ENCODE measurements at regions not wholly inside any gene's neighbourhood (a gene's known extent, or its start where the extent isn't known, plus 50 kb on each side); places are given as distances from the start of the nearest gene placed in this dataset.

DNA sequence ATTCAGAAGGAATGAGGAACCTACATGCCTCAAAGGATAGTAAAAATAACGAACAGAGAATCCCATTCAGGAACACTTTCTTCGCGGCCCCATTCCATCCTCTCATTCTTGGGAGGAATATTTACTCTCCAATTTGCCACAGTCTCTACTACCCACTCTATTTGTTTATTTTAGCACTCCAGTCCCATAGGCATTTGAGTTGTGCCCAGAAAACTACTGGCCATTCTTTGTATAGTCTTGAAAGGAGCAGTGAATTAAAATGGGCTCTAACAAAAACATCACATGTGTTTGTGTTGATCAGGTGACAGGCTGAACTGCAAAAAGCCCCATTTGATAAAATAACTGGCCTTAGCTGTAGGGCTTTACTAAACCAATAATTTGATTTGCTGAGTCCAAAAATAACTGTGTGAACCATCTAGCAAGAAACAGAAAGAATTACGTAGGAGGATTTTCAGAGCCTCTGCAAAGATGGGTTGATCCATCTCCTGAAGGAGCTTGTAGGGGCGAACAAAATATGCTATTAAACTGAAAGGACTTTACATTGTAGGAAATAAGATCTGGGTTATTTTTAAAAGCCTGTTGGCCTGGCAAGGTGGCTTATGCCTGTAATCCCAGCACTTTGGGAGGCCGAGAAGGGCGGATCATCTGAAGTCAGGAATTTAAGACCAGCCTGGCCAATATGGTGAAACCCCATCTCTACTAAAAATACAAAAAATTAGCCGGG lies 142.3 kb upstream of the CPNE8 start (continued):
- TF ChIP-seq, protein P1, sequence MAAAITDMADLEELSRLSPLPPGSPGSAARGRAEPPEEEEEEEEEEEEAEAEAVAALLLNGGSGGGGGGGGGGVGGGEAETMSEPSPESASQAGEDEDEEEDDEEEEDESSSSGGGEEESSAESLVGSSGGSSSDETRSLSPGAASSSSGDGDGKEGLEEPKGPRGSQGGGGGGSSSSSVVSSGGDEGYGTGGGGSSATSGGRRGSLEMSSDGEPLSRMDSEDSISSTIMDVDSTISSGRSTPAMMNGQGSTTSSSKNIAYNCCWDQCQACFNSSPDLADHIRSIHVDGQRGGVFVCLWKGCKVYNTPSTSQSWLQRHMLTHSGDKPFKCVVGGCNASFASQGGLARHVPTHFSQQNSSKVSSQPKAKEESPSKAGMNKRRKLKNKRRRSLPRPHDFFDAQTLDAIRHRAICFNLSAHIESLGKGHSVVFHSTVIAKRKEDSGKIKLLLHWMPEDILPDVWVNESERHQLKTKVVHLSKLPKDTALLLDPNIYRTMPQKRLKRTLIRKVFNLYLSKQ (tag by site-specific recombination; IDR thresholded peaks at IDR 0.05; ENCODE audit: borderline replicate concordance), result no peak

DNA sequence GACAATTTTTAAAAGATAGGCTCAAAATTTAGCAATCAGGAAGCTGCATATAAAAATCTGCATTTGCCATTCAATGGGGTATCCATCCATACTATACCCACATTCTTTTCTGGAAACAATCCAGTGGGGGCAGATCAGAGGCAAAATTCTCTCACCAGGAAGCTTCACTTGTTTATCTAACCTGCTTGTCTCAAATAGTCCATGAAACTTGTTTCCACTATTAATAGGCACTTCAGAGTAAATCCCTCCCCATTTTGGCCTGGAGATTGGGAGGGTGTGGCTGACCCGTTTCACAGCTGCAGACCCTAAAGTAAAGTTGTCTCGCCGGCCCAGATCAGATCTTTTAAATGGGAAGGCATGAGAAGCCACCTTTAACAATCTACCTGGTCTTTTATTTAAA lies 139.4 kb upstream of the CPNE8 start:
- POLR2A ChIA-PET, result no interaction called here
- CTCF ChIA-PET, result interaction anchor here (0.7 to 1.3 kb wide), 3 partner anchors 15 to 946 kb away, joined by 3 to 6 read pairs (median 3); no protein-coding TSS in a partner anchor
- peak overlapping the region; percentile 44; the same call in 1 of the 2 replicates for H3K27ac ChIP-seq (ENCODE audit: extremely low read depth, low read depth, low read length)
- peaks cover 31% of the 10 kb centered on the region for H3K4me1 ChIP-seq (ENCODE audit: control insufficient read depth, insufficient read depth, low read length)
- TF ChIP-seq WT1 (tag by site-specific recombination; IDR thresholded peaks at IDR 0.05), result peak; percentile 81
- TF ChIP-seq, protein P2, sequence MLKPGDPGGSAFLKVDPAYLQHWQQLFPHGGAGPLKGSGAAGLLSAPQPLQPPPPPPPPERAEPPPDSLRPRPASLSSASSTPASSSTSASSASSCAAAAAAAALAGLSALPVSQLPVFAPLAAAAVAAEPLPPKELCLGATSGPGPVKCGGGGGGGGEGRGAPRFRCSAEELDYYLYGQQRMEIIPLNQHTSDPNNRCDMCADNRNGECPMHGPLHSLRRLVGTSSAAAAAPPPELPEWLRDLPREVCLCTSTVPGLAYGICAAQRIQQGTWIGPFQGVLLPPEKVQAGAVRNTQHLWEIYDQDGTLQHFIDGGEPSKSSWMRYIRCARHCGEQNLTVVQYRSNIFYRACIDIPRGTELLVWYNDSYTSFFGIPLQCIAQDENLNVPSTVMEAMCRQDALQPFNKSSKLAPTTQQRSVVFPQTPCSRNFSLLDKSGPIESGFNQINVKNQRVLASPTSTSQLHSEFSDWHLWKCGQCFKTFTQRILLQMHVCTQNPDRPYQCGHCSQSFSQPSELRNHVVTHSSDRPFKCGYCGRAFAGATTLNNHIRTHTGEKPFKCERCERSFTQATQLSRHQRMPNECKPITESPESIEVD (tag by site-specific recombination; IDR thresholded peaks at IDR 0.05), result 0 out of 2 replicates have a peak, but pooled peaks have one; percentile 21
- TF ChIP-seq, protein P3, sequence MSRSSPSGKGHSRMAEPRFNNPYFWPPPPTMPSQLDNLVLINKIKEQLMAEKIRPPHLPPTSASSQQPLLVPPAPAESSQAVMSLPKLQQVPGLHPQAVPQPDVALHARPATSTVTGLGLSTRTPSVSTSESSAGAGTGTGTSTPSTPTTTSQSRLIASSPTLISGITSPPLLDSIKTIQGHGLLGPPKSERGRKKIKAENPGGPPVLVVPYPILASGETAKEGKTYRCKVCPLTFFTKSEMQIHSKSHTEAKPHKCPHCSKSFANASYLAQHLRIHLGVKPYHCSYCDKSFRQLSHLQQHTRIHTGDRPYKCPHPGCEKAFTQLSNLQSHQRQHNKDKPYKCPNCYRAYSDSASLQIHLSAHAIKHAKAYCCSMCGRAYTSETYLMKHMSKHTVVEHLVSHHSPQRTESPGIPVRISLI (tag by site-specific recombination; IDR thresholded peaks at IDR 0.05), result no peak
- no peak for TF ChIP-seq ZNF510 (tag by site-specific recombination; IDR thresholded peaks at IDR 0.05; ENCODE audit: insufficient replicate concordance)
- peak; percentile 43 for TF ChIP-seq KLF10 (tag by site-specific recombination; IDR thresholded peaks at IDR 0.05)
- TF ChIP-seq OSR2 (tag by site-specific recombination; IDR thresholded peaks at IDR 0.05), result peak; percentile 64; the same call in 1 of the 2 replicates
- TF ChIP-seq ZNF529 (tag by site-specific recombination; IDR thresholded peaks at IDR 0.05; ENCODE audit: insufficient replicate concordance), result no peak
- H3K4me3 ChIP-seq (ENCODE audit: low read depth, low read length), result no peak overlapping the region
- no peaks in the 10 kb centered on the region for H3K9me3 ChIP-seq (ENCODE audit: control insufficient read depth, insufficient read depth, low read depth, low read length)
- H3K36me3 ChIP-seq (ENCODE audit: control insufficient read depth in 2 of 2, insufficient read depth in 1 of 2, low read length in 2 of 2), result no peaks in the 10 kb centered on the region

DNA sequence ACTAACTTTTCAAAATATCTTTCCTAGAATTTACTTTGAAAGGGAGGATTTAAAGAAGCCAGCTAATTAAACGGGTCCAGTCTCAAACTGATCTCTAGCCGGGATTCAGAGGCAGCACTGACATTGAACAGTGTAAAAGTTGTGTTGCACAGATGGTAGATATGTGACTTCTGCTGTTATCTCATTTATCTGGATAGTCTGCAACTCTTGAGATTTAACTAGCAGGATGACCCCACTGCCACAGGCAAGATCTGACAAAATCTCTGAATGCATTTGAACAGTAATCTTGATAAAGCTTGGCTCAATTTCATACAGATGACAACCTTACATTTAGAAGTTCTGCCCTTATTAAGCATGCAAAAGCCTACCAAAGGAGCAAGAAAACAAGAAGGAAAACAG lies 138.0 kb upstream of the CPNE8 start:
- no peaks in the 10 kb centered on the region for H3K9me3 ChIP-seq (ENCODE audit: control insufficient read depth, insufficient read depth, low read depth, low read length)
- H3K36me3 ChIP-seq (ENCODE audit: control insufficient read depth in 2 of 2, insufficient read depth in 1 of 2, low read length in 2 of 2), result no peaks in the 10 kb centered on the region
- ChIA-PET CTCF (interaction anchor here (0.6 to 1.4 kb wide), 2 partner anchors 11 to 133 kb away, joined by 3 to 4 read pairs; no protein-coding TSS in a partner anchor), POLR2A (no interaction called here)
- no peak overlapping the region for H3K4me3 ChIP-seq (ENCODE audit: low read depth, low read length)
- H3K4me1 ChIP-seq (ENCODE audit: control insufficient read depth, insufficient read depth, low read length), result peaks cover 31% of the 10 kb centered on the region
- H3K27ac ChIP-seq (ENCODE audit: extremely low read depth, low read depth, low read length), result peak overlapping the region; percentile 75
- TF ChIP-seq HOXD13 (CRISPR knock-in tag; IDR thresholded peaks at IDR 0.05; ENCODE audit: borderline replicate concordance) (no peak), ZNF777 (tag by site-specific recombination; IDR thresholded peaks at IDR 0.05; ENCODE audit: borderline replicate concordance) (no peak), REPIN1 (tag by site-specific recombination; IDR thresholded peaks at IDR 0.05; ENCODE audit: low read depth) (no peak), WT1 (tag by site-specific recombination; IDR thresholded peaks at IDR 0.05) (no peak), ZNF169 (tag by site-specific recombination; IDR thresholded peaks at IDR 0.05) (no peak), ZNF391 (tag by site-specific recombination; IDR thresholded peaks at IDR 0.05; ENCODE audit: borderline replicate concordance, low read depth) (no peak), KLF7 (tag by site-specific recombination; IDR thresholded peaks at IDR 0.05; ENCODE audit: borderline replicate concordance) (no peak), KLF8 (tag by site-specific recombination; IDR thresholded peaks at IDR 0.05) (no peak), ZSCAN30 (tag by site-specific recombination; IDR thresholded peaks at IDR 0.05) (no peak), TCF7L2 (IDR thresholded peaks at IDR 0.05; ENCODE audit: borderline replicate concordance, low read depth, low read length) (no peak), MYNN (tag by site-specific recombination; IDR thresholded peaks at IDR 0.05; ENCODE audit: borderline replicate concordance) (no peak), ZNF341 (tag by site-specific recombination; IDR thresholded peaks at IDR 0.05; ENCODE audit: low read depth) (no peak), ZBTB1 (tag by site-specific recombination; IDR thresholded peaks at IDR 0.05) (no peak)
- TF ChIP-seq, protein P4, sequence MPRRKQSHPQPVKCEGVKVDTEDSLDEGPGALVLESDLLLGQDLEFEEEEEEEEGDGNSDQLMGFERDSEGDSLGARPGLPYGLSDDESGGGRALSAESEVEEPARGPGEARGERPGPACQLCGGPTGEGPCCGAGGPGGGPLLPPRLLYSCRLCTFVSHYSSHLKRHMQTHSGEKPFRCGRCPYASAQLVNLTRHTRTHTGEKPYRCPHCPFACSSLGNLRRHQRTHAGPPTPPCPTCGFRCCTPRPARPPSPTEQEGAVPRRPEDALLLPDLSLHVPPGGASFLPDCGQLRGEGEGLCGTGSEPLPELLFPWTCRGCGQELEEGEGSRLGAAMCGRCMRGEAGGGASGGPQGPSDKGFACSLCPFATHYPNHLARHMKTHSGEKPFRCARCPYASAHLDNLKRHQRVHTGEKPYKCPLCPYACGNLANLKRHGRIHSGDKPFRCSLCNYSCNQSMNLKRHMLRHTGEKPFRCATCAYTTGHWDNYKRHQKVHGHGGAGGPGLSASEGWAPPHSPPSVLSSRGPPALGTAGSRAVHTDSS (tag by site-specific recombination; IDR thresholded peaks at IDR 0.05), result no peak

Measured in HEK293 (cell line).